ENCODE measurements at regions not wholly inside any gene's neighbourhood (a gene's known extent, or its start where the extent isn't known, plus 50 kb on each side); places are given as distances from the start of the nearest gene placed in this dataset.

DNA sequence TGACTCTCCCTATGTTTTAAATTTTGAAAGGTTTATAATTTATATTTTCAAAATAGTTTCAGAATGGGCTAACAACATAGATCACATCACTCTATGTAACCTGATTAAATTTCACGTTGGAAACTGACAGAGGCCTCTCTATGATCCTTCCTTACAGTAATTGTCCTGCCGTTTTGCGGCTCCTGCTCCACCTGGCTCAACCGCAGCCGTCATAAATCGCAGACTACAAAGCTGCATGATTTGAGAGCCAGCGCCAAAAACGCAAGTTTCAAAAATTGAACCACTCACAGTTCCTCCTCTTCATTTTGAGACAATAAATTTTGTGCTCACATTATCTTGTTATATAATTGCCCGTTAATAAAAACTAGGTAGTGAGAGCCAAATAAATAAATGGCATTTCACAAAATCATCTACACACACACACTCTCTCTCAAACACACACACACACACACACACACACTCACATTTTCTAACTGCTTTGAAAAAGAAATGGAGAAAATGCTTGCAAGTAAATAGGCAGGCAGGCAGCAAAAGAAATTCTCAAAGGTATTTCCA, 263.1 kb upstream of the PSMD7 start:
- no peak for TF ChIP-seq JUND (IDR thresholded peaks at IDR 0.05; ENCODE audit: low read depth)
- DNase-seq (ENCODE audit: low read depth in 1 of 2, low spot score in 1 of 2), result no peak
- in situ Hi-C loops (cut with HindIII; ENCODE audit: low pct_unique_long_range_greater_than_20kb, low sequenced_read_pairs), result no loop called here

DNA sequence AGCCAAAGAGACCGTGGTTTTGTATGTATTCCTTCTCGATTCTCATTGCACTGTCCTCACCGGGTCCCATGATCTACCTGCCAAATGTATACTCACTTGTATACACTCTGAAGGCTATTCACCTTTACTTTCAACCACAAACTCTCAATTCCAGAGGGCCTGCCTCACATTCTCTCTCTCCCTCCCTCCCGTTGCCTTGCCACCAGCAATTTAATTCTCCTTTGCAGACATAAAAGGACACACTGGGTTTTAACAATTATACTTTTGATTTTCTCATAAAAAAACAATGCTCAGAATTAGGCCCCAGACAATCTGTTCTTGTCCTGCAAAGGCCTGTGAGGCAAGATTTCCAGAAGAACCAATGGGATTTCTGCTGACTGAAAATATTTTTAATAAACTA, 265.1 kb upstream of the PSMD7 start:
- no peak for DNase-seq (ENCODE audit: low read depth in 1 of 2, low spot score in 1 of 2)
- in situ Hi-C loops (cut with HindIII; ENCODE audit: low pct_unique_long_range_greater_than_20kb, low sequenced_read_pairs), result no loop called here
- no peak for TF ChIP-seq JUND (IDR thresholded peaks at IDR 0.05; ENCODE audit: low read depth)

DNA sequence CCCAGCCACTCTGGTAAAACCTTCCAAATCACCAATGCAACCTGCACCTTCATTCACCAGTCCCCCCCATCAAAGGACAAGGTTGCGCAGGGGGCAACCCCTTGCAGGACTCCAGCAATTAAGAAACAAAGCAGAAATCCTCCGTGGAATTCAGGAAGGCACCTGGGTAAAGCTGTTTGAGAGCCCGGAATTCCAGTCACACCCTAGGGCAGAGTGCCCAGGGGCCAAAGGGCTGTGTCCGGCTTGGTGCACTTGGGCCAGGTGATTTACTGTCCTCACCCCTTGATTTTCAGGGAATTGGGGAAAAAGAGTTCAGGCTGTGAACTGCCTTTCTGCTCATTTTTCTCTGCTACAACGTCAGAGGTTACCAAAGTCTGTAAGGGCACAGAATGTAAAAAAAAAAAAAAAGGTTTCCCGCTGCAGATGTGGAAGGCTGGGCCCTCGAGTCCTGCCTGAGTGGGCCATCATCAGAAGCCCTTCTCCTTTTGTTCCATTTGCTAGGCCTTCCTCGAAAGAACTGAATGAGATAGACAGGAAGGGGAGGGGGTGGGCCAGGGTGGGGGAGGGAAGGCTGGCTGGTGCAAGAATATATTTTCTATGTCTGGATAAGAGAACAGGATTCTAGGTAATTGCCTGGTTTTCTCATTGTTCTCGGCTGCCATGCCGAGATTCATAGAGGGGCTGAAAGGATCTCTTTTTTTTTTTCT, 266.5 kb upstream of the PSMD7 start:
- in situ Hi-C loops (cut with HindIII; ENCODE audit: low pct_unique_long_range_greater_than_20kb, low sequenced_read_pairs), result no loop called here
- no peak for DNase-seq (ENCODE audit: low read depth in 1 of 2, low spot score in 1 of 2)
- no peak for TF ChIP-seq JUND (IDR thresholded peaks at IDR 0.05; ENCODE audit: low read depth)

DNA sequence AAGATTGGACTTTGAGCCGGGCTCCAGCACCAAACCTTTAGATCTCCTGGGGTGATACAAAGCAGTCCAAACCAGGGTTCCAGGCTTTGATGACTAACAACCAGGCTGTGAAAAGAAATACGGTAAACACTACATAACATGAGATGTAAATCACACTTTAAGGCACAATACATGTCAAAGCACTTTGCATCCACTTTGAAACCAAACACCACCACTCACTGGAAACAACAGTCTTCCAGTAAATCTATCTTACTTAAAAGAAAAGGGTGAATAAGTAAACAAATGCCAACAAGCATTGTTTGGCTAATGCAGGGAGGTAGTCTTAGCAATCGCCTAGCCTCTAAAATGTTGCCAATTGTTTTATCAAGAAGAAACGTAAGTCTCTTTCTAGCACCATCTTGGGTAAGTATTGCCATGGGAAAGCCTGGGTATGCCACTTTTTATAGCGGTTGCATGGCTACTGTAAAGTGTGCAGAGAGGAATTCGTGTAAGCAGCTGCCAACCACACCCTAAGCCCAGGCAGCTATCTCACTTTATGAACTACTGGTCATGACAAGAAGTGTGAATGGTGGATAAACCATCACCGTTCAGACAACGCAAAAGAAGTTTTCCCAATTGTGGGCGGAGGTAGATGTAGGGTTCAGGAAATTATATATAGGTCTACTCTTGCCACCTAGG, 267.4 kb upstream of the PSMD7 start:
- no peak for DNase-seq (ENCODE audit: low read depth in 1 of 2, low spot score in 1 of 2)
- in situ Hi-C loops (cut with HindIII; ENCODE audit: low pct_unique_long_range_greater_than_20kb, low sequenced_read_pairs), result no loop called here
- TF ChIP-seq JUND (IDR thresholded peaks at IDR 0.05; ENCODE audit: low read depth), result no peak

DNA sequence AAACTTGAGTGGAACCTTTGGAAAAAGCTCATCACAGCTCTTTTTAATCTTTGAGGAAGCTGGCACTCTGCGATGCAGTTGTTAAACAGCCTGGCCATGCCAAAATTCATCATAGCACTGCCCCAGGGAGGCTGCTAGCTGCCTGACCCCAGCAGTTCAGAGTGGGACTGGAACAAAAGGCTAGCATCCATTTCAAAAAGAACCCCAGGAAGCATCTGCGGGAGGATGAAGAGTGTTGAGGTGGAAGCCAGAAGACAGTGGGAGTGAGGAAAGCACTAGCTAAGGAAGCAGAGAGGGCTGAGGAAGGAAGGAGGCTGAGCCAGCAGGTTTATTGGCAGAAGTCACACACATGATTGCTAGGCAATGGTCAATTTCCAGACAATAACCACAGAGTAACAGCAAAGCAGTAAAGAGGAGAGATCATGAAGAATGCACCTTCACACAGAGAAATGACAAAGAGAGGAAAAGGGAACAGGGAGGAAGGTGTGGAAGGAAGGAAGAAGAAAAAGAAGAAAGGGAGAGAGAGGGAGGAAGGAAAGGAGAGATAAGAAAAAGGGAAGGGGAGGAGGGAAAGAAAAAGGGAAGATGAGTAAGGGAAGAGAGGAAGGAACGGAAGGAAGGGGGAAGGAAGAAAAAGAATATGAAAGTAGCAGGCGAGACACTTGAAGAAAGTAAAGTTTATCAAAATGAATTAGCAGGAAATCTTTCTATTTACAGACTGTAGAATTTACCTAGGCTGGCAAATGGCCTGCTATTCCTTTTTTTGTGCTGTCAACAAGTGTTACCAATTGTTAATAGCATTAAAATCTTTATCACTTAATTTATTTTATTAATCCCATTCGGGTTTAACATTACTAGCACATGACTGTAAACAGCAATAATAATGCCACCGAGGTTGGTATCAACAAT, 270.0 kb upstream of the PSMD7 start:
- no peak for DNase-seq (ENCODE audit: low read depth in 1 of 2, low spot score in 1 of 2)
- in situ Hi-C loops (cut with HindIII; ENCODE audit: low pct_unique_long_range_greater_than_20kb, low sequenced_read_pairs), result no loop called here
- TF ChIP-seq JUND (IDR thresholded peaks at IDR 0.05; ENCODE audit: low read depth), result no peak

DNA sequence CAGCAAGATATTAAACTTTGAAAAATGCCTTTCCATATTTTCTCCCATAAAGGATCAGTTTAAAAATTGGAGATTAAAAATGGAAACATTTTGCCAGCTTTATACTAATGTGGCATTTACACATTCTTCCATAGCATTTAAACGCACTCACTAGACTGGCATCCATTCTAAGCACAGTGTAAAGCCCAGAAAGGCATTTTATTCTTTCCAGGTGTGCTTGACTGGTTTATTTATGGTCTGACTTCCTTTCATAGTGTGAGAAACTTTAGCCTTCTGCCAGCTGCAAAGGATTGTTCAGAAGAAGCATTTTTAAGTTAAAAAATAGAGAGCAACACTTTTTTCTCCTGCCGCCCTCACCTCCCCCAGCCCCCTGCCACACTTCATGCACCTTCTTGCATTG, 271.7 kb upstream of the PSMD7 start:
- DNase-seq (ENCODE audit: low read depth in 1 of 2, low spot score in 1 of 2), result no peak
- no peak for TF ChIP-seq JUND (IDR thresholded peaks at IDR 0.05; ENCODE audit: low read depth)
- in situ Hi-C loops (cut with HindIII; ENCODE audit: low pct_unique_long_range_greater_than_20kb, low sequenced_read_pairs), result no loop called here

DNA sequence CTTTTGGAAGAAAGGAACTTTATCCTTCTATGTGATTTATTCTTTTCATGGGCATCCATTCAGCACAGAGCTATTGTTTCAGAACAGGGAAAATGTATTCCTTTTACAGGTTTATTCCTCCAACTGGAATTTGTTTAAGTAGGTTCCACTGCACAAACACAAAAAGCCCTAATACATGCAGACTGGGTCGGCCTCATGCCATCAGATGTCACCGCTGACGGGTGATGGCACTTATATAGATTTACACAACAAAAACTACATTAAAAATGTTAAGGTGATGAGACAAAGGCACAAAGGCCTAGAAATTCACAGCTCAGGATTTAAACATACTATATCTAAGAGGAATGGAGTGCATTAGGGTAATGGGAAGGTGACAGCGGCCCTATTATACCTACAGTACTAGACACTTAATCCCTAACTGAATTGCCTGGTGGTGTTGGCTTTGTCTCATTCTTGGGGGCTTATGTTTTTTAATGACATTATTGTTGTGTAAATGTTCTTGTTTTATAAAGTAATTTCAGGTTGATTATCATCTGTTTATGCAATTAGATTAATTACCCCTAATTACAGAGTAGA, 276.4 kb upstream of the PSMD7 start:
- in situ Hi-C loops (cut with HindIII; ENCODE audit: low pct_unique_long_range_greater_than_20kb, low sequenced_read_pairs), result no loop called here
- no peak for TF ChIP-seq JUND (IDR thresholded peaks at IDR 0.05; ENCODE audit: low read depth)
- DNase-seq (ENCODE audit: low read depth in 1 of 2, low spot score in 1 of 2), result no peak

DNA sequence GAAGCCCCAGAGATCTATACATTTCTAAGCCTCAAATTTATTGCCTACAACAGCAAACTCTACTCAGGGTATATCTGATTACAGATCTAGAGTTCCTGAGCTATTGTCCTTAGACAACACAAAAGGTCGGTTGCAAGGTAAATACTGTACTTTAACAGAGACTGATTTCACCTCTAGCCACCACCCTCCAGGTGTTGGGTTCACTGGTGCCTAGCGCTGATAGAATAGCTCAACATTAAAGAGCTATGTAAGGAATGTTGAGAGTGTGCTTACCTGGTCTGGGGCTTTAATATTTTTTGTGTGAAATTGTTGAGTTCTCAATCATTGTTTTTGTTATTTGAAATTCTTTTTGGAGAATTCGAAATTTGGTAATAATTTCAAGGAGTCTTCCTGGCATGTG, 277.0 kb upstream of the PSMD7 start:
- in situ Hi-C loops (cut with HindIII; ENCODE audit: low pct_unique_long_range_greater_than_20kb, low sequenced_read_pairs), result no loop called here
- no peak for DNase-seq (ENCODE audit: low read depth in 1 of 2, low spot score in 1 of 2)
- no peak for TF ChIP-seq JUND (IDR thresholded peaks at IDR 0.05; ENCODE audit: low read depth)

DNA sequence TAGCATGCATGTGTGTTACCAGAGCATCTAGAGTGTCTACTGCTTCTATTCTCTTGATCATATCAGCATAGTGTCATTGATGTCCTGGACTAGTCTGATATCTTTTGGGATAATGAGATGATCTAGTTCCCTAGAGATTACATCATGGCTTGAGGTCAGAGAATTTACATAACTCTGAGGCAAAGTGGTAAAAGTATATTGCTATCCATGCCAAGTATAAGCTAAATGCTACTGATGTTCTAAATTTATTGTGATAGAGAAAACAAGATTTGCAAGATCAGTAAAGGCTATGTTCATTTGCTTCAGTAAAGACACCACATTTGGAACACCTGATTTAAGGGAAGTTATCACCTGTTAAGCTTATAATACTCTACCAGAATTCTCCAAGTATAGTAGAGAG, 280.7 kb upstream of the PSMD7 start:
- no peak for TF ChIP-seq JUND (IDR thresholded peaks at IDR 0.05; ENCODE audit: low read depth)
- DNase-seq (ENCODE audit: low read depth in 1 of 2, low spot score in 1 of 2), result no peak
- in situ Hi-C loops (cut with HindIII; ENCODE audit: low pct_unique_long_range_greater_than_20kb, low sequenced_read_pairs), result no loop called here

DNA sequence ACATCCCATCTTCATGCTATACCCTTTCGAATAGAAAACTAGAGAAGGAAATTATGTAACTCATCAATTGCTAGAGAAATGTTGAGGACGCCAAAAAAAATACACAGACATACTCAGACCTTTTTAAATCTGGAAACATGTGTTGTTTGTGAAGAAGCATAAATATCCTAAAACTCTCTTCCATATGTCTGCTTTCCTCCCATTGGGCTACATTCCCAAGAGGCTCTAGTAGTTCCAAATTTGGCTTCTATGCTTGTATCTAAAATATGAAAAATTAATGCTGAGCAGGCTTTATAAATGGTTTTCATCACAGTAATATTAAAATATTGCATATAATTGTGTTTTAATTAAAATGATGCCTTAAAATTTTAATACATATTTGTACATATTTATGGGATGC, 297.9 kb upstream of the PSMD7 start:
- no peak for DNase-seq (ENCODE audit: low read depth in 1 of 2, low spot score in 1 of 2)
- in situ Hi-C loops (cut with HindIII; ENCODE audit: low pct_unique_long_range_greater_than_20kb, low sequenced_read_pairs), result no loop called here
- TF ChIP-seq JUND (IDR thresholded peaks at IDR 0.05; ENCODE audit: low read depth), result no peak

DNA sequence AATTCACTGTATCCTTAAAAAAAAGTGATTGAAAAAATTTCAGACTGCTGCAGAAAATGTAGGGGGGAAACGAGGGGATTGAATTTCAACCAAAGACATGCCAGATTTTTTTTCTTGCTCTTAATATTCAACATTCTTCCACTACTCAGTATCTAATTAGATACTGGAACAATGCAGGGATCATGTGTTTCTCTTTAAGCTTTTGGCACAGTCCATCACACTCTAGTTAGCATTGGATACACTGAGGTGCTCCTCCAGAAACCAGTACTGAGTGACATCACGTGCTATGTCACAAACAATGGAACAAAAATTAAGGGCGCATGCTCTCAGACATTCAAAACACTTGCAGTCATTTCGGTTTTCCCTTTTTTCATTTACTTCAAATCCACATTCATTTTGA, 298.6 kb upstream of the PSMD7 start:
- in situ Hi-C loops (cut with HindIII; ENCODE audit: low pct_unique_long_range_greater_than_20kb, low sequenced_read_pairs), result no loop called here
- TF ChIP-seq JUND (IDR thresholded peaks at IDR 0.05; ENCODE audit: low read depth), result no peak
- no peak for DNase-seq (ENCODE audit: low read depth in 1 of 2, low spot score in 1 of 2)

DNA sequence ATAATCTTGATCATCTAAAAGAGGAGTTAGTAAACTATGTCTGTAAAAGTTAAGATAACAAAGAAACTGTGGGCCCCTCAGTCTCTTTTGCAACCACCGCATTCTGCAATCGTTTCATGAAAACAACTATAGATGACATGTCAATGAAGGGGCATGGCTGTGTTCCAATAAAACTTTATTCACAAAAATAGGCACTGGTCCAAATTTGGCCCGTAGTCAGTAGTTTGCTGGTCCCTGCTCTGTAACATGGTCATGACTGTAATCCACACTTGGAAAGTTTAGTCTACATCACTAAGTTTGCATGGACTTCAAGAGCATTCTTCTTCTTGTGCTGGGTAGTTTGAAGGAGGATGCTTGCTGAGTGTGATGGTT, 299.3 kb upstream of the PSMD7 start:
- in situ Hi-C loops (cut with HindIII; ENCODE audit: low pct_unique_long_range_greater_than_20kb, low sequenced_read_pairs), result no loop called here
- TF ChIP-seq JUND (IDR thresholded peaks at IDR 0.05; ENCODE audit: low read depth), result no peak
- no peak for DNase-seq (ENCODE audit: low read depth in 1 of 2, low spot score in 1 of 2)

All from T47D (cell line).